HK-2 (cell line): ENCODE measurements at regions not wholly inside any gene's neighbourhood (a gene's known extent, or its start where the extent isn't known, plus 50 kb on each side); places are given as distances from the start of the nearest gene placed in this dataset.

ENCODE experiments used
- DNase-seq: peaks from one replicate; pipeline ENCODE4 v3.0.0-alpha.2; 2018; ENCODE audit not compliant: unreplicated experiment

DNA sequence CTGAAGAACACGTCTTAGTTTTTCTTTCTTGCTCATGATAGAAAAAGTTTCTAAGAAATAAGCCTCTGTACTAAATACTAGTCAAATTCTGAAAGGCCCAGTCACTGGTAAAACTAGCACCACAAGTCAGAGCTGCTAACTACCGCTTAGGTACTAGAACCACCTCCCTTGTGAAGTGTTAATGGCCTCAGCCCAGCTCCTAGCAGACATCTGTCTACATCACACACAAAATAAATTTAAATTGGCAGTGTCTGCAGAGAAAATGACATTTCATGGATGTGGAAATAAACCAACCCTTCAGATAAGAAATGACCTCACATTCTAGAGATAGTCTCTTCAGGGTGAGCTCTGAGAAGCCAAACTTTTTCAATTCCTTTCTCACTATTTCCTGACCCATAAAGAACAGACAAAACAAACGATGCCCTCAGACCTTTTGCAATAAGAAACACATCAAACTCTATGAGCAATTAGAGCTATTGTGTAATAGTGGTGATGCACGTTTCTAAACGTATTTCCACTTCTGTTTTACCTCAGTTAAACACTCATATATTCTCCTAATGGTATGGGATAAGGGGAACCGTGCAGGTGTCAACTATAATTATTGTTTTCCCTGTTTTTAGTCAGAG lies 70.3 kb upstream of the DSG1 start:
- DNase-seq, result no peak

DNA sequence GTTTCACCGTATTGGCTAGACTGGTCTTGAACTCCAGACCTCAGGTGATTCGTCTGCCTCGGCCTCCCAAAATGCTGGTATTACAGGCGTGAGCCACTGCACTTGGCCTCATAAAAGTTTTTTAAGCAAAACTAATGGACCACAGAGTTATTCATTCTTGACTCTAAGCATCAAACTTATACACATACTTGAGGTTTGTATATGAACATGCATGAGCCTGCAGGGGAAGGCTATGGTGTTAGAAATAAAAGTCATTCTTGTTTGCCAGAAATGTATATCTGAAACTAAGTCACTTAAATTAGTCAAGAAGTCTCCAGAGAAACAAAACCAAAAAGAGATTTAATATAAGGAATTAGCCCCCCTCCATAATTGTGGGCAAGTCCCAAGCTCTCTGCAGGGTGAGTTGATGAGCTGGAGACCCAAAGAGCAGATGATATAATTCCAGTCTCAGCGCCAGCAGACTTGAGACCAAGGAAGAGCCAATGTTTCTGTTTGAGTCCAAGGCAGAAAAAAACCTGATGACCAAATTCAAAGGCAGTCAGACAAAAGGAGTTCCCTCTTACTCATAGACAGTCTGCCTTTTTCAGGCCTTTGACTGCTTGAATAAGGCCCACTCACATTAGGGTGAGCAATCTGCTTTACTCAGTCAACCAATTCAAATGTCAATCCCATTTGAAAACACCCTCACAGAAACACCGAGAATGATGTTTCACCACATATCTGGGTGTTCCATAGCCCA lies 69.0 kb upstream of the DSG1 start:
- DNase-seq, result no peak

- no peak for DNase-seq
Observed at GRCh38 chr18:31250902-31251301, 67.1 kb upstream of the DSG1 start.

DNA sequence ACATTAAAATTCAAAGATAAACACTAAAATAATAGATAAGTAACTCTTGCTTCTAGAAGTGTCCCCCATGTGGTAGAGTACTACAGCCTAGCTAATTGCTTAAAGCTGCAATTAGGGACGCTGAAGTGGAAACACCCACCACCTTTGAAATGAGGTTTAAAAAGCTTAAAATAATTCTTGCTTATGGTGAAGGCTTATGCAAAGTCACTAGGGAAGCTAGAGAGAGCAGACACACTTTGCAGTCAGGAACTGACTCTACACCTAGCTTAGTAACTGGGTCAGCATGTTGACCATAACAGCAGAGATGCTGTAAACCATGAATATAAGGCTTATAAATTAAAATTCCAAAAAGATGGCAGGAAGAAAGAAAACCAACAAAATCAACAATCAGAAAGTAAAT lies 65.4 kb upstream of the DSG1 start:
- DNase-seq, result no peak

DNA sequence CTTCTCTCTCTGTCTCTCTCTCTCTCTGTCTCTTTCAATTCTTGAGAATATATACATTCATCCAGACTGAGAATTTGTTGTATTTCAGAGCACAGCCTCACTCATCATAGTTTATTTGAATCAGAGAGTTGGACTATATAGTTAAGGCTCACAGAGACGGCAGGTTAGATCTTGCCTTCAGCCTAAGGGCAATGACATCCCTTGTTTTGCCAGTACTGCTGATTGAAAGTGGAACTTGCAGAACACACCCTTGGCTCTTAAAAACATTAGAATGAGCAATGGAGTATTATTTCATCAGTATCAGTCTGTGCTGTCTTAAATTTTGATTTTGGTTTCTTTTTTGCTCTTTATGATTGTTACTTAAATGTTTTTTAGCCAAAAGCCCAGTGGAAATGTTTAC lies 62.0 kb upstream of the DSG1 start:
- no peak for DNase-seq

DNA sequence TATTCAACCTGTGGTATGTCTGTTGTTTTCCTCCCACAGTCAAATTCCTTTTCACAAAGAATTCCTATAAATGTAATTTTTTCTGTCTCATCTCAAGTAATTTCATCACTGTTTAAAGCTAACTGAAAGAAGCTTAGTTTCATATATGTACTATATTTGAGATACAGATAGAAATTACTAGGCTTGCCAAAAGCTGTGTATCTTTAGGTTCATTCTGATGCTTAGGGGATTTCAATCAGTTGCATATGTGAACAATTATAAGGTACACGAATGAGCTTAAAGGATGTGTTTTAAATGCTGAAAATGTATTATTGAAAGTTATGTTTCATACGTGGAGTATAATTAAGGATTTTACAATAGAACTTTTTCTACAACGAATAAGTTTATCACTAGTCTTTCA lies 59.2 kb upstream of the DSG1 start:
- no peak for DNase-seq

DNA sequence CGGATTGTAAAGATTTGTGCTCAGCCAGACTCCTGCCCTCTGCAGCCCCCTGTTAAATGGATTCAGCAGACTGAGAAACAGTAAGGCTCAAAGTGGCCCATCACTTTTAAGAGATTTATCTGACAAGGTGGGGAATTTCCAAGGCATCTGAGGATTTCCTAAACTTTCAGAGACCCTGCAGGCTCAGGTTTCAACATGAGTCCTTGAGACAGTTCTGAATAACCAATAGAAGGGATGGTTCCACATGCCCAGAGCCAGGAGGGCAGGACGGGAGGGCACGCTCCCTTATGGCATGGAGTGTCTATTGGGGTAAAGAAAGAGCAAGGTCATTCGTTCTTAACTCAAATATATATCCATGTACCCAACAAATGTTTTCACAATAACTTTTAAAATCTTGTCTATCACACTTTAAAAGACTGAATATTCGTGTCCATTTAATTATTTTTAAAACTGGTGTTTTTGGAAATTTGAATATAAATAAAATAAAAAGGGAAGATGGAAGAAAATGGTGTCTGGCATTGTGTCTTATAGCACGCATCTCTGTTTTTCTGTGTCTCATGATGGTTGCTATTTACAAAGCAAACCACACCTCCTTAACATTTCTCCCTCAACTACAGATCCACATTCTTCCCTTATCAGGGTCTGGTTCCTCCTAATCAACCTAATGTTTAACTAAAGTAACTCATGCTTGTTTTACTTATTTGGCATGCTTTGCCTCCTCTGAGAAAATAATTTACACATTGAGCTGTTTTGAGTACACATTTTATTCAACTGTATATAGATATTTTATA lies 56.0 kb upstream of the DSG1 start:
- DNase-seq, result no peak

DNA sequence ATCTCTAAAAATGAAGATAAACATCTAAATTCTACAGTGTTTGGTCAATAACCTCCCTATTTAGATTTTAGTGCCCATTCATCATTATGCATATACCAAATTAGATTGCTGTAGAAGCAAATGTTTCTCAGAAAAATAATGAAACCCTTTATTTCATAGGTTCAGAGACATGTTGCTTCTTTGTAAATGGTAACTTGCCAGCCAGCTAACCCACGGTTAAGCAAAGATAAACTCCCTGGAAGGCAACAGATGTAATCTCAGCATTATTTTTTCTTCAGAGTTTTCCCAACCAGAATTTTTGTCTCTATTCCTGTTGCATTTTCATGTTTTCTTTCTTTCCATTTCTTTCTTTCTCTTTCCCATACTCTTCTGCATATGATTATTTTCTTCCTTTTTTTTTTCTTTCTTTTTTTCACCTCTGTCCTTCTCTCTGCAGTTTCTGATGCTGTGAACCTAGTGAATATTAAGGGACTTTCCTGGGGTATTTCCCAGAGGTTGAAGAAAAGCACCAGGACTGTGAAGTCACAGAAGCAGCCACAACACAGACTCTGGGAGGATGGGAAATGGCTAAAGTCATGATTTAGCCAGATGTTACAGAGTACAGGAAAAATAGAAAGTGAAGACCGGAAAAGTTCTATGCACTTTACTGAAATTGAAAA lies 50.0 kb upstream of the DSG1 start:
- DNase-seq, result no peak
